ENCODE measurements at regions not wholly inside any gene's neighbourhood (a gene's known extent, or its start where the extent isn't known, plus 50 kb on each side); places are given as distances from the start of the nearest gene placed in this dataset.

DNA sequence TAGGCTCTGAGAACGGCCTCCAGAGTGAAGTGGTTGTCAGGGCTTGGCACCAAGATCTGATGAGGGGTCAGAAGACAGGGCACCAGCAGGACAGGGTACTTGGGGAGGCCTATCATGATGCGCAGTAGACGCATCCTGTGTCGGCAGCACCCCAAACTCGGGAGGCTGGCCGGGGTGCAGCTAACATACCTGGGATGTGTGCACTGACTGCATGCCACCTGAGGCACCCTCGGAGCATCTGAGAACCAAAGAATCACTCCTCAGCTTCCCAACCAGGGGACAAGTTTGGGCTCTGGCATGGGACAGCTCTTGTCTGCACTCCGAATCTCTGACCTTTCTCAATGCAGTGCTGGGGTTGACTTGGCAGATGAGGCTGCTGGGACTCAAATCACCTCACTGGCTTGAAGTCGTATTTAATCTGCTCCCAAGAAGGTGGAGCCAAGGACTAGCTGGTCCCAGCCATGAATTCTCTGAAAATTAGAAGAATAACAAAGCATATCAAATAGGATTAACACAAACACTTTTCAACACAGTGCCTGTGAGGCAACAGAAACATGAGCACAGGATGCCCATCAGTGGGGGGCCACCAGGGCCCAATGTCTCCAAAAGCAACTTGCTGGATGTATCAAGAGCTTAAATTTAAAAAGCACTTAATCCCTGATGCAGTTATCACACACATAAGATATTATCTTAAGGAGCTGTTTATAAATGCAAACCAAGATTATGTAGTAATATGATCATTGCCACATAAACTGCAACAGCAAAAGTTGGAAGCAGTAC, 348.8 kb downstream of the PREX1 start:
- TF ChIP-seq, protein P1, sequence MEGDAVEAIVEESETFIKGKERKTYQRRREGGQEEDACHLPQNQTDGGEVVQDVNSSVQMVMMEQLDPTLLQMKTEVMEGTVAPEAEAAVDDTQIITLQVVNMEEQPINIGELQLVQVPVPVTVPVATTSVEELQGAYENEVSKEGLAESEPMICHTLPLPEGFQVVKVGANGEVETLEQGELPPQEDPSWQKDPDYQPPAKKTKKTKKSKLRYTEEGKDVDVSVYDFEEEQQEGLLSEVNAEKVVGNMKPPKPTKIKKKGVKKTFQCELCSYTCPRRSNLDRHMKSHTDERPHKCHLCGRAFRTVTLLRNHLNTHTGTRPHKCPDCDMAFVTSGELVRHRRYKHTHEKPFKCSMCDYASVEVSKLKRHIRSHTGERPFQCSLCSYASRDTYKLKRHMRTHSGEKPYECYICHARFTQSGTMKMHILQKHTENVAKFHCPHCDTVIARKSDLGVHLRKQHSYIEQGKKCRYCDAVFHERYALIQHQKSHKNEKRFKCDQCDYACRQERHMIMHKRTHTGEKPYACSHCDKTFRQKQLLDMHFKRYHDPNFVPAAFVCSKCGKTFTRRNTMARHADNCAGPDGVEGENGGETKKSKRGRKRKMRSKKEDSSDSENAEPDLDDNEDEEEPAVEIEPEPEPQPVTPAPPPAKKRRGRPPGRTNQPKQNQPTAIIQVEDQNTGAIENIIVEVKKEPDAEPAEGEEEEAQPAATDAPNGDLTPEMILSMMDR (conservative IDR thresholded peaks at IDR 0.05) = no peak
- TF ChIP-seq EZH2 (IDR thresholded peaks at IDR 0.05; ENCODE audit: low read depth) = no peak
